PC-3 (cell line): ENCODE measurements at regions not wholly inside any gene's neighbourhood (a gene's known extent, or its start where the extent isn't known, plus 50 kb on each side); places are given as distances from the start of the nearest gene placed in this dataset.

ENCODE experiments used
- EZH2 ChIP-seq: fragments of 300-600 bp; sonication (generic); IDR thresholded peaks from one replicate; pipeline ENCODE4 v1.6.1; 2017; ENCODE audit warnings: antibody characterized with exemption, mild to moderate bottlenecking, low read length; ENCODE audit not compliant: unreplicated experiment
- EZH2phosphoT487 ChIP-seq: fragments of 300-600 bp; sonication (generic); IDR thresholded peaks from 2 replicates; pipeline ENCODE4 v1.6.1; 2018; ENCODE audit warnings: mild to moderate bottlenecking, antibody characterized with exemption, low read length, borderline replicate concordance
- TF ChIP-seq, protein P1 (sequence below): fragments of 300-600 bp; sonication (generic); conservative IDR thresholded peaks from 2 replicates; pipeline ENCODE4 v1.5.1; 2017; ENCODE audit warnings: antibody characterized with exemption, low read depth, mild to moderate bottlenecking, low read length

DNA sequence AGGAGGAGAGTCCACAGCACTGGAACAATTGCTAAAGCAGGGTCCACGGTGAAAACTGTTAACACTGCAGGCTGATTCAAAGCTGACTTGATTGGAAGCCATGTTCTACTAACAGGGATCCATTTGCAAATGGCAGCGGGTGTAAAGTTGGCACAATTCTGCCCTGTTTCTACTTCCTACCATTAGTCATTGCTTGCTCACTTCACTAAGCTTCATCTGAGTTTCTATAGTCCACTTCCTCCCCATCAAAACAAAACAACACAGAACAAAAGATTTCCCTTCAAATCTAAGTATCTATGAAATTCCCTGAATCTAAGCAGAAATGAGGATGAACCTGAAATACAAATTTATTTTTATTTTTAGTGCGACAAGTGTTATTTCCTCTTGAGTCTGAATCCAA lies 187.4 kb upstream of the SOX11 start:
- TF ChIP-seq, protein P1, sequence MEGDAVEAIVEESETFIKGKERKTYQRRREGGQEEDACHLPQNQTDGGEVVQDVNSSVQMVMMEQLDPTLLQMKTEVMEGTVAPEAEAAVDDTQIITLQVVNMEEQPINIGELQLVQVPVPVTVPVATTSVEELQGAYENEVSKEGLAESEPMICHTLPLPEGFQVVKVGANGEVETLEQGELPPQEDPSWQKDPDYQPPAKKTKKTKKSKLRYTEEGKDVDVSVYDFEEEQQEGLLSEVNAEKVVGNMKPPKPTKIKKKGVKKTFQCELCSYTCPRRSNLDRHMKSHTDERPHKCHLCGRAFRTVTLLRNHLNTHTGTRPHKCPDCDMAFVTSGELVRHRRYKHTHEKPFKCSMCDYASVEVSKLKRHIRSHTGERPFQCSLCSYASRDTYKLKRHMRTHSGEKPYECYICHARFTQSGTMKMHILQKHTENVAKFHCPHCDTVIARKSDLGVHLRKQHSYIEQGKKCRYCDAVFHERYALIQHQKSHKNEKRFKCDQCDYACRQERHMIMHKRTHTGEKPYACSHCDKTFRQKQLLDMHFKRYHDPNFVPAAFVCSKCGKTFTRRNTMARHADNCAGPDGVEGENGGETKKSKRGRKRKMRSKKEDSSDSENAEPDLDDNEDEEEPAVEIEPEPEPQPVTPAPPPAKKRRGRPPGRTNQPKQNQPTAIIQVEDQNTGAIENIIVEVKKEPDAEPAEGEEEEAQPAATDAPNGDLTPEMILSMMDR = no peak
- TF ChIP-seq EZH2phosphoT487 (no peak), EZH2 (no peak)
